GM19452 (cell line): ENCODE measurements at regions not wholly inside any gene's neighbourhood (a gene's known extent, or its start where the extent isn't known, plus 50 kb on each side); places are given as distances from the start of the nearest gene placed in this dataset.

Source experiments
- ATAC-seq: cut with Tn5 transposase; IDR thresholded peaks from one replicate; pipeline ENCODE4 v1.9.1; 2021; ENCODE audit not compliant: unreplicated experiment

- no peak for ATAC-seq
Observed at GRCh38 chr4:36919721-36920120, 324.8 kb upstream of the NWD2 start.

GRCh38 chr4:36921476-36922216 lies 322.9 kb upstream of the NWD2 start:
- no peak for ATAC-seq

- no peak for ATAC-seq
Observed at GRCh38 chr4:36930562-36931111, 313.9 kb upstream of the NWD2 start.

GRCh38 chr4:36944232-36944631 lies 300.3 kb upstream of the NWD2 start:
- ATAC-seq: no peak

GRCh38 chr4:36961420-36961819 lies 283.1 kb upstream of the NWD2 start:
- ATAC-seq: no peak

- ATAC-seq: no peak
Observed at GRCh38 chr4:36966756-36967460, 277.6 kb upstream of the NWD2 start.

GRCh38 chr4:36979533-36979932 lies 265.0 kb upstream of the NWD2 start:
- ATAC-seq: no peak

GRCh38 chr4:36990128-36990872 lies 254.2 kb upstream of the NWD2 start:
- ATAC-seq: no peak

- ATAC-seq: no peak
Observed at GRCh38 chr4:36997727-36998126, 246.8 kb upstream of the NWD2 start.

- no peak for ATAC-seq
Observed at GRCh38 chr4:37000281-37000680, 244.3 kb upstream of the NWD2 start.

GRCh38 chr4:37001688-37002436 lies 242.7 kb upstream of the NWD2 start:
- ATAC-seq: no peak

- no peak for ATAC-seq
Observed at GRCh38 chr4:37002625-37003024, 241.9 kb upstream of the NWD2 start.

- no peak for ATAC-seq
Observed at GRCh38 chr4:37008199-37008598, 236.3 kb upstream of the NWD2 start.

GRCh38 chr4:37014584-37014983 lies 230.0 kb upstream of the NWD2 start:
- ATAC-seq: no peak

- ATAC-seq: no peak
Observed at GRCh38 chr4:37015391-37015790, 229.2 kb upstream of the NWD2 start.

- no peak for ATAC-seq
Observed at GRCh38 chr4:37023504-37023903, 221.0 kb upstream of the NWD2 start.

GRCh38 chr4:37023996-37024395 lies 220.5 kb upstream of the NWD2 start:
- ATAC-seq: no peak

GRCh38 chr4:37040816-37041215 lies 203.7 kb upstream of the NWD2 start:
- no peak for ATAC-seq

GRCh38 chr4:37043342-37043741 lies 201.2 kb upstream of the NWD2 start:
- ATAC-seq: no peak

GRCh38 chr4:37051111-37051510 lies 193.4 kb upstream of the NWD2 start:
- no peak for ATAC-seq

- no peak for ATAC-seq
Observed at GRCh38 chr4:37051866-37052265, 192.7 kb upstream of the NWD2 start.
